Gastroesophageal sphincter (tissue), 4 donors: ENCODE measurements at regions not wholly inside any gene's neighbourhood (a gene's known extent, or its start where the extent isn't known, plus 50 kb on each side); places are given as distances from the start of the nearest gene placed in this dataset.

ENCODE experiments used
- ATAC-seq: fragments of 150-250 bp; one replicate; pipeline ENCODE4 v1.9.1; 2016; ENCODE audit warnings: mild to moderate bottlenecking, moderate library complexity
- H3K27ac ChIP-seq, 4 donors: fragments of 200-600 bp; sonication (generic) in 3 of 4; 1 replicate in 3 of 4; 2 replicates in 1 of 4; pipeline ENCODE4 v1.5.1; 2016 to 2019
- H3K27me3 ChIP-seq: fragments of 200-600 bp; sonication (generic); one replicate; pipeline ENCODE4 v1.5.1; 2019
- H3K36me3 ChIP-seq, 2 donors: fragments of 200-600 bp; sonication (generic); one replicate each; pipeline ENCODE4 v1.5.1; 2019; ENCODE audit warnings: control low read depth in 1 of 2
- H3K4me1 ChIP-seq, 3 donors: fragments of 200-600 bp; sonication (generic); 1 replicate in 2 of 3; 2 replicates in 1 of 3; pipeline ENCODE4 v1.5.1; 2016 to 2019; ENCODE audit warnings: control low read depth in 2 of 3
- H3K4me3 ChIP-seq, 2 donors: fragments of 200-600 bp; sonication (generic); one replicate each; pipeline ENCODE4 v1.5.1; 2019; ENCODE audit warnings: mild to moderate bottlenecking in 1 of 2, moderate library complexity in 1 of 2
- H3K9me3 ChIP-seq, 3 donors: fragments of 200-600 bp; sonication (generic); one replicate each; pipeline ENCODE4 v1.5.1; 2017 to 2019; ENCODE audit warnings: control low read depth in 2 of 3
- EP300 ChIP-seq: sonication (generic); formaldehyde crosslinking; IDR thresholded peaks from one replicate; pipeline ENCODE4 v1.6.1; 2017; ENCODE audit warnings: antibody characterized with exemption, mild to moderate bottlenecking
- POLR2A ChIP-seq, 2 donors: fragments of 450-650 bp; IDR thresholded peaks; one replicate each; pipeline ENCODE4 v1.6.1; 2017; ENCODE audit warnings: antibody characterized with exemption in 2 of 2, mild to moderate bottlenecking in 2 of 2, moderate library complexity in 1 of 2
- POLR2AphosphoS5 ChIP-seq: sonication (generic); formaldehyde crosslinking; IDR thresholded peaks from one replicate; pipeline ENCODE4 v1.6.1; 2017; ENCODE audit warnings: antibody characterized with exemption
- WGBS, 2 donors: methylation state at CpG; one replicate each; pipeline ENCODE4 v1.1.5; 2018; ENCODE audit warnings: low coverage in 1 of 2; 5-methylcytosine and 5-hydroxymethylcytosine counted together
- TF ChIP-seq, protein P1 (sequence below), 4 experiments: fragments of 200-600 bp in 2 of 4; fragments of 450-650 bp in 2 of 4; sonication (generic) in 1 of 4; IDR thresholded peaks; one replicate each; pipeline ENCODE4 v1.5.1; 2017 to 2019; ENCODE audit warnings: antibody characterized with exemption in 4 of 4, mild to moderate bottlenecking in 2 of 4, moderate library complexity in 2 of 4

- H3K9me3 ChIP-seq: no peaks in the 10 kb centered on the region
- no peak overlapping the region for H3K4me3 ChIP-seq
- WGBS, 2 donors: 83 to 84% methylated on average over 1 to 4 of the region's 4 CpGs
- peaks cover 15% of the 10 kb centered on the region for H3K27me3 ChIP-seq
- no peak overlapping the region for H3K27ac ChIP-seq
- ATAC-seq: no peak
- no peaks in the 10 kb centered on the region for H3K4me1 ChIP-seq
- TF ChIP-seq, protein P1, sequence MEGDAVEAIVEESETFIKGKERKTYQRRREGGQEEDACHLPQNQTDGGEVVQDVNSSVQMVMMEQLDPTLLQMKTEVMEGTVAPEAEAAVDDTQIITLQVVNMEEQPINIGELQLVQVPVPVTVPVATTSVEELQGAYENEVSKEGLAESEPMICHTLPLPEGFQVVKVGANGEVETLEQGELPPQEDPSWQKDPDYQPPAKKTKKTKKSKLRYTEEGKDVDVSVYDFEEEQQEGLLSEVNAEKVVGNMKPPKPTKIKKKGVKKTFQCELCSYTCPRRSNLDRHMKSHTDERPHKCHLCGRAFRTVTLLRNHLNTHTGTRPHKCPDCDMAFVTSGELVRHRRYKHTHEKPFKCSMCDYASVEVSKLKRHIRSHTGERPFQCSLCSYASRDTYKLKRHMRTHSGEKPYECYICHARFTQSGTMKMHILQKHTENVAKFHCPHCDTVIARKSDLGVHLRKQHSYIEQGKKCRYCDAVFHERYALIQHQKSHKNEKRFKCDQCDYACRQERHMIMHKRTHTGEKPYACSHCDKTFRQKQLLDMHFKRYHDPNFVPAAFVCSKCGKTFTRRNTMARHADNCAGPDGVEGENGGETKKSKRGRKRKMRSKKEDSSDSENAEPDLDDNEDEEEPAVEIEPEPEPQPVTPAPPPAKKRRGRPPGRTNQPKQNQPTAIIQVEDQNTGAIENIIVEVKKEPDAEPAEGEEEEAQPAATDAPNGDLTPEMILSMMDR (IDR thresholded peaks at IDR 0.05): no peak
- no peak for TF ChIP-seq POLR2AphosphoS5
- TF ChIP-seq POLR2A (IDR thresholded peaks at IDR 0.05): no peak
- TF ChIP-seq EP300: no peak
- no peaks in the 10 kb centered on the region for H3K36me3 ChIP-seq
These were observed 201.6 kb upstream of the SKOR2 start for GRCh38 chr18:47453038-47453437.

- 77% methylated on average over 3 of the region's 6 CpGs; no CpG with 5 or more reads in 1 of the 2 donors for WGBS, 2 donors
- H3K4me3 ChIP-seq: no peak overlapping the region
- peaks cover 0 to 12% (median 0%) of the 10 kb centered on the region in 3 donors for H3K9me3 ChIP-seq
- H3K27me3 ChIP-seq: no peaks in the 10 kb centered on the region
- H3K4me1 ChIP-seq: no peaks in the 10 kb centered on the region
- TF ChIP-seq POLR2AphosphoS5 (no peak), POLR2A (IDR thresholded peaks at IDR 0.05) (no peak), EP300 (no peak)
- TF ChIP-seq, protein P1 (IDR thresholded peaks at IDR 0.05): no peak
- ATAC-seq: no peak
- no peaks in the 10 kb centered on the region for H3K36me3 ChIP-seq
- no peak overlapping the region for H3K27ac ChIP-seq
These were observed 197.5 kb upstream of the SKOR2 start for GRCh38 chr18:47448956-47449355.

- ATAC-seq: no peak
- TF ChIP-seq EP300 (no peak), POLR2A (IDR thresholded peaks at IDR 0.05) (no peak), POLR2AphosphoS5 (no peak)
- TF ChIP-seq, protein P1 (IDR thresholded peaks at IDR 0.05): no peak
- no peaks in the 10 kb centered on the region for H3K27me3 ChIP-seq
- no peak overlapping the region for H3K4me3 ChIP-seq
- H3K36me3 ChIP-seq: no peaks in the 10 kb centered on the region
- no peaks in the 10 kb centered on the region for H3K4me1 ChIP-seq
- peaks cover 0 to 10% (median 0%) of the 10 kb centered on the region in 3 donors for H3K9me3 ChIP-seq
- 48 to 79% methylated on average over 3 to 4 of the region's 4 CpGs for WGBS, 2 donors
- H3K27ac ChIP-seq: no peak overlapping the region
These were observed 190.5 kb upstream of the SKOR2 start for GRCh38 chr18:47441914-47442313.

DNA sequence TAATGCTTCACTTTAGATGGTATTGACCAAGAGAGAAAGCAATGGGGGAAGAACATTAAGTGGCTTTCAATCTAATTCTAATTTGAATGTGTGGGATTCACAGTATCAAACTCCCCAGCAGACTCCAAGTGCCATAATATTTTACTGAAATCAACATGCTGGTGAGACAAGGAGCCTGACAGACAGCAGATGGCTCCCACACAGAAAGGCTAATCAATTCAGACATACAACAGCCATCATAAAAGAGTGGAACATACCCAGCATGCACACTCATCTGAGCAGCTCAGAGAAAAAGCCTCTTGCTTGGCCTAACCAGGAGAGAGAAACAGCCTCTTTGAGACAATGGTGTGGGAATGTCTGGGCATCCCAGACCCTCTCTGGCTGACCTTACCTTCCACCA is 186.5 kb upstream of the SKOR2 start:
- no peaks in the 10 kb centered on the region for H3K9me3 ChIP-seq
- ATAC-seq: no peak
- TF ChIP-seq POLR2A (IDR thresholded peaks at IDR 0.05): no peak
- TF ChIP-seq POLR2AphosphoS5: no peak
- no peak for TF ChIP-seq EP300
- TF ChIP-seq, protein P1 (IDR thresholded peaks at IDR 0.05): no peak

DNA sequence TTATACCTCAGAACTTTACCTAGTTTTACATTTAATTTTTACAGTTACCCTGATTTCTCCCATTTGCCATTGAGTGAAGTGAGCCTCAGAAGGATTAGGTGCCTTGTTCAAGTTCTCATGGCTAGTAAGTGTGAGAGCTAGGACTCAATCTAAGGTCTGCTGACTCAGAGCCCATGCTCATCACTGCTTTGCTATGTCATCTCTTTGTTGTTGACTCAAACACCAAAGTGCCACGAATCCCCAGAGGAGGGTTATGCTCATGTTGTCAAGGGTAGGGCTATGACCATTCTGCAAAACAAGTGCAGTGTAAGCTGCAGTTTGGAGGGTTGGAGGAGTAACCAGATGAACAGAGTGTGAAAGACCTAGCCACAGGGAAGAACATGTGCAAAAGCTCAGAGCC is 185.4 kb upstream of the SKOR2 start:
- Histone ChIP-seq H3K4me3 (no peak overlapping the region), H3K27me3 (no peaks in the 10 kb centered on the region), H3K4me1 (no peaks in the 10 kb centered on the region), H3K27ac (no peak overlapping the region), H3K36me3 (no peaks in the 10 kb centered on the region), H3K9me3 (no peaks in the 10 kb centered on the region)
- ATAC-seq: no peak
- TF ChIP-seq POLR2AphosphoS5: no peak
- TF ChIP-seq, protein P1 (IDR thresholded peaks at IDR 0.05): no peak
- no CpG with 5 or more reads among the region's 1 CpG for WGBS, 2 donors

More for the DNA sequence above, 186.5 kb upstream of the SKOR2 start:
- Histone ChIP-seq H3K4me1 (no peaks in the 10 kb centered on the region), H3K4me3 (no peak overlapping the region), H3K27me3 (no peaks in the 10 kb centered on the region), H3K27ac (no peak overlapping the region), H3K36me3 (no peaks in the 10 kb centered on the region)
